ENCODE measurements at regions not wholly inside any gene's neighbourhood (a gene's known extent, or its start where the extent isn't known, plus 50 kb on each side); places are given as distances from the start of the nearest gene placed in this dataset.

DNA sequence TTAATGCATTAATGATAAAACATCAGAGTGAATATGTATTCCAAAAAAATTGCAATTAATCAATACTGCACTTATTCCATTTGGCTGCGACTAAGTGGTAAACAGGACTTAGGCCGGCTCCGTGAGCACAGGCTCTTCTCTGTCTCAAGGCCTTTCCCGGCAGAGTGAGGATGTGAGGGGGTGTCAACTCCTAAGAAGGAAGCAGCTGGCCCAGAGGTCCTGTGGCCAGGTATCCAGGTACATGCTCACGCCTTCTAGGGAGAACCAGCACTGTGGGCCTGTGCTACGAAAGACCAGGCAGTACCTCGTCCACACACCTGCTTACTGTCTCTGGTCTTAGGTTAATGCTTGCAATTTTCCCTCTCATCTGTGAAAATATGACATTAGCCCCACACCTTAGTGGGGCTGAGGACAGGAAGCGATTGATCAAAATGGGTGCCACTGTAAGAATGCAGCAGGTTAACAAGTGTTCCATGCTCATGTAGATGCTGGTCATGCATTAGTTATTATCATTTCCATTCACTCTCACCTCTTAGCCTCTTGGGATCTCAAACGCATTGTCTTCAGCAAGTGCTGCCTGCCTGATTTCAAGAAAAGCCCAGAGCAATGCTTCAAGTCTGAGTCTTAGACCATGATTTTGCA is 175.3 kb downstream of the ABHD5 start:
- RAD21 ChIA-PET (ENCODE audit: unreplicated experiment): no interaction called here

GRCh38 chr3:43866529-43867353 is 176.0 kb downstream of the ABHD5 start:
- H3K4me3 ChIP-seq: no peak overlapping the region
- ChIA-PET RAD21 (ENCODE audit: unreplicated experiment) (no interaction called here), SMC1A (ENCODE audit: uncharacterized antibody, unreplicated experiment) (no interaction called here), CTCF (interaction anchor here (5.3 kb wide), 1 partner anchor 11 kb away, joined by 26 read pairs; no protein-coding TSS in a partner anchor), POLR2A (no interaction called here)
- no peaks in the 10 kb centered on the region for H3K9me3 ChIP-seq (replicated peaks; ENCODE audit: control insufficient read depth, insufficient read depth, low read length)
- H3K79me2 ChIP-seq (ENCODE audit: control insufficient read depth, insufficient read depth, low read length): no peaks in the 10 kb centered on the region
- FAIRE-seq: no peak
- no peak for DNase-seq (ENCODE audit: low read depth, low spot score)
- no peak for ATAC-seq
- in situ Hi-C loops (cut with MboI): no loop called here
- intact Hi-C loops (cut with micrococcal nuclease; ENCODE audit: unreplicated experiment): no loop called here
- H3K36me3 ChIP-seq (ENCODE audit: control insufficient read depth in 2 of 2, insufficient read depth in 2 of 2, low read length in 1 of 2): no peaks in the 10 kb centered on the region
- no peak overlapping the region for H3K9ac ChIP-seq (ENCODE audit: control insufficient read depth, insufficient read depth, low read length)
- no peak overlapping the region for H2AFZ ChIP-seq (ENCODE audit: control insufficient read depth, low read depth, low read length)
- WGBS (ENCODE audit: insufficient coverage, insufficient replicate concordance, low lambda C conversion rate, missing lambda C conversion rate): 17% methylated on average over 3 of the region's 3 CpGs
- peaks cover 6 to 9% of the 10 kb centered on the region in 2 experiments; a peak in 3 of 4 replicates for H3K27me3 ChIP-seq (replicated peaks in 1 of 2; ENCODE audit: control insufficient read depth in 2 of 2, insufficient read depth in 2 of 2, low read length in 1 of 2)
- no TSS peak for BruUV-seq (replicated peaks)
- 0 out of 2 replicates have a peak, but pooled peaks cover 3% of the 10 kb centered on the region for H4K20me1 ChIP-seq (ENCODE audit: control insufficient read depth, insufficient read depth)
- no peak overlapping the region for H3K27ac ChIP-seq (ENCODE audit: control insufficient read depth, insufficient read depth)
- H3K4me2 ChIP-seq (ENCODE audit: control insufficient read depth, insufficient read depth): no peak overlapping the region
- no peaks in the 10 kb centered on the region for H3K4me1 ChIP-seq (ENCODE audit: control insufficient read depth, insufficient read depth, low read length)
- no peak for TF ChIP-seq BMI1 (IDR thresholded peaks at IDR 0.05; ENCODE audit: borderline replicate concordance)
- TF ChIP-seq RAD51 (IDR thresholded peaks at IDR 0.05): no peak
- no peak for TF ChIP-seq EP300 (IDR thresholded peaks at IDR 0.05; ENCODE audit: borderline replicate concordance in 1 of 2, control insufficient read depth in 1 of 2, low read depth in 2 of 2, low read length in 2 of 2)
- TF ChIP-seq, protein P1, sequence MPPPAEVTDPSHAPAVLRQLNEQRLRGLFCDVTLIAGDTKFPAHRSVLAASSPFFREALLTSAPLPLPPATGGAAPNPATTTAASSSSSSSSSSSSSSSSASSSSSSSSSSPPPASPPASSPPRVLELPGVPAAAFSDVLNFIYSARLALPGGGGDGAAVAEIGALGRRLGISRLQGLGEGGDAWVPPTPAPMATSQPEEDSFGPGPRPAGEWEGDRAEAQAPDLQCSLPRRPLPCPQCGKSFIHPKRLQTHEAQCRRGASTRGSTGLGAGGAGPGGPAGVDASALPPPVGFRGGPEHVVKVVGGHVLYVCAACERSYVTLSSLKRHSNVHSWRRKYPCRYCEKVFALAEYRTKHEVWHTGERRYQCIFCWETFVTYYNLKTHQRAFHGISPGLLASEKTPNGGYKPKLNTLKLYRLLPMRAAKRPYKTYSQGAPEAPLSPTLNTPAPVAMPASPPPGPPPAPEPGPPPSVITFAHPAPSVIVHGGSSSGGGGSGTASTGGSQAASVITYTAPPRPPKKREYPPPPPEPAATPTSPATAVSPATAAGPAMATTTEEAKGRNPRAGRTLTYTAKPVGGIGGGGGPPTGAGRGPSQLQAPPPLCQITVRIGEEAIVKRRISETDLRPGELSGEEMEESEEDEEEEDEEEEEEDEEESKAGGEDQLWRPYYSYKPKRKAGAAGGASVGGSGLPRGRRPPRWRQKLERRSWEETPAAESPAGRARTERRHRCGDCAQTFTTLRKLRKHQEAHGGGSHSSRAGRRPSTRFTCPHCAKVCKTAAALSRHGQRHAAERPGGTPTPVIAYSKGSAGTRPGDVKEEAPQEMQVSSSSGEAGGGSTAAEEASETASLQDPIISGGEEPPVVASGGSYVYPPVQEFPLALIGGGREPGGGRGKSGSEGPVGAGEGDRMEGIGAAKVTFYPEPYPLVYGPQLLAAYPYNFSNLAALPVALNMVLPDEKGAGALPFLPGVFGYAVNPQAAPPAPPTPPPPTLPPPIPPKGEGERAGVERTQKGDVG (CRISPR knock-in tag; IDR thresholded peaks at IDR 0.05): no peak
- TF ChIP-seq RBBP5 (conservative IDR thresholded peaks at IDR 0.05): no peak
- TF ChIP-seq ZZZ3 (IDR thresholded peaks at IDR 0.05; ENCODE audit: control insufficient read depth, insufficient read length, low read depth): no peak
- no peak for TF ChIP-seq SREBF1 (IDR thresholded peaks at IDR 0.05; ENCODE audit: low read length)
- TF ChIP-seq TCF7 (IDR thresholded peaks at IDR 0.05; ENCODE audit: borderline replicate concordance): no peak
- TF ChIP-seq PAX8 (IDR thresholded peaks at IDR 0.05): no peak
- no peak for TF ChIP-seq LARP7 (IDR thresholded peaks at IDR 0.05)
- TF ChIP-seq CHD1 (IDR thresholded peaks at IDR 0.05; ENCODE audit: low read depth, low read length): no peak
- no peak for TF ChIP-seq WRNIP1 (IDR thresholded peaks at IDR 0.05; ENCODE audit: borderline replicate concordance, low read depth, low read length)
- TF ChIP-seq BACH1 (IDR thresholded peaks at IDR 0.05; ENCODE audit: borderline replicate concordance): no peak

More for the DNA sequence above, 175.3 kb downstream of the ABHD5 start:
- Histone ChIP-seq H2AFZ (ENCODE audit: control insufficient read depth, low read depth, low read length) (no peak overlapping the region), H4K20me1 (ENCODE audit: control insufficient read depth, insufficient read depth) (0 out of 2 replicates have a peak, but pooled peaks cover 3% of the 10 kb centered on the region), H3K79me2 (ENCODE audit: control insufficient read depth, insufficient read depth, low read length) (no peaks in the 10 kb centered on the region), H3K4me1 (ENCODE audit: control insufficient read depth, insufficient read depth, low read length) (no peaks in the 10 kb centered on the region), H3K4me3 (no peak overlapping the region), H3K9me3 (replicated peaks; ENCODE audit: control insufficient read depth, insufficient read depth, low read length) (no peaks in the 10 kb centered on the region), H3K9ac (ENCODE audit: control insufficient read depth, insufficient read depth, low read length) (no peak overlapping the region), H3K27me3 (replicated peaks in 1 of 2; ENCODE audit: control insufficient read depth in 2 of 2, insufficient read depth in 2 of 2, low read length in 1 of 2) (peaks cover 6 to 11% of the 10 kb centered on the region in 2 experiments; a peak in 3 of 4 replicates), H3K4me2 (ENCODE audit: control insufficient read depth, insufficient read depth) (no peak overlapping the region), H3K36me3 (ENCODE audit: control insufficient read depth in 2 of 2, insufficient read depth in 2 of 2, low read length in 1 of 2) (no peaks in the 10 kb centered on the region), H3K27ac (ENCODE audit: control insufficient read depth, insufficient read depth) (no peak overlapping the region)
- POLR2A ChIA-PET: no interaction called here
- no peak for DNase-seq (ENCODE audit: low read depth, low spot score)
- intact Hi-C loops (cut with micrococcal nuclease; ENCODE audit: unreplicated experiment) (no loop called here), in situ Hi-C loops (cut with MboI) (no loop called here)
- CTCF ChIA-PET: interaction anchor here (5.3 kb wide), 1 partner anchor 10 kb away, joined by 26 read pairs; no protein-coding TSS in a partner anchor
- no TSS peak for BruUV-seq (replicated peaks)
- SMC1A ChIA-PET (ENCODE audit: uncharacterized antibody, unreplicated experiment): no interaction called here
- WGBS (ENCODE audit: insufficient coverage, insufficient replicate concordance, low lambda C conversion rate, missing lambda C conversion rate): 29% methylated on average over 9 of the region's 9 CpGs
- FAIRE-seq: no peak
- ATAC-seq: no peak
- TF ChIP-seq TARDBP (IDR thresholded peaks at IDR 0.05; ENCODE audit: borderline replicate concordance) (no peak), BHLHE40 (IDR thresholded peaks at IDR 0.05; ENCODE audit: borderline replicate concordance in 1 of 2, low read depth in 2 of 2, low read length in 1 of 2) (no peak), POLR2AphosphoS2 (IDR thresholded peaks at IDR 0.05; ENCODE audit: low read depth, low read length) (no peak)
